OCI-LY7 (cell line): ENCODE measurements at regions not wholly inside any gene's neighbourhood (a gene's known extent, or its start where the extent isn't known, plus 50 kb on each side); places are given as distances from the start of the nearest gene placed in this dataset.
A peak's percentile ranks its signal among the peaks of the same experiment; 100 is the strongest.
"Not testable (repeated sequence)": the region's sequence is repeated elsewhere in the genome, so short reads cannot be mapped to it uniquely, and the experiment has no call there.

Source experiments
- EZH2phosphoT487 ChIP-seq: fragments of 200-600 bp; sonication (generic); IDR thresholded peaks from 2 replicates; pipeline ENCODE4 v1.6.1; 2018; ENCODE audit warnings: low read depth, borderline replicate concordance, mild to moderate bottlenecking, mixed run types, antibody characterized with exemption, low read length, moderate library complexity, mixed read lengths
- TF ChIP-seq, protein P1 (sequence below): fragments of 200-600 bp; sonication (generic); conservative IDR thresholded peaks from 2 replicates; pipeline ENCODE4 v1.5.1; 2014; ENCODE audit warnings: mild to moderate bottlenecking, antibody characterized with exemption, low read length, moderate library complexity, mixed read lengths

DNA sequence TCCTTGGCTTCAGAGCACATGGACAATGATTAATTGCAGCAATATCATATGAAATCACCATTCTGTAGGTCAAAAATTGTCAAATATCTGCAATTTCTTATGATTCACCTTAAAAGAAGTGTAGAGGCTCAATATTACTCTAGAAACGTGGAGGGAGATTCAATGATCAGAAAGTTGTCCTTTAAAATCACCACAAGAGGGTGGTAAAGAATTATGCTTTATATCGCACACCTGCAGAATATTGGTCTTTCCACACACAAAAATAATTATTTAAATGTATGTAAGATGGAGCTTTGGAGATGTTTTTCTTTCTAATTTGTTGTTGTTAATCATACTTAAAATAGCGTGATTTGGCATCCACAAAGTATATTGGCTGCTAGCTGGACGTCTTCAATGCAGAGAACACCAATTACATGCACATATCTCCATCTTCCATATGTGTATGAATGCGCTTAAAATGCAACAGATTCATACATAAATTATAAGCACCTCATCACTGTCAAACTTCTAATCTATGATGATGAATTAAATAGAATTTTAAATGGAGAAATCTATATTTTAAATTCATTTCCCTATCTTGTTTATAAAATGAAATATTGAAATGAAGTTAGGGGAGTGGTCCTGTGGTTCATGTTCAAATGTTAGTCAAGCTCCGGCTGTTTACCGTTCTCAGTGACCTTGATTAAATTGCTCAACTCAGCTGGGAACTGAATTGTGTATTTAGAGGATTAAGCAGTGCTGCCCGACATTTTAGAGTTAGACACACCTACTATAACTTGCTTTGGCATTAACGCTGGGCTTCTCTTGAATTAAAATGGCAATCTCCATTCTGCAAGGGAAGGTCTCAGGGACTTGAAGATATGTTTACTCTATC lies 153.5 kb upstream of the CHL1 start:
- TF ChIP-seq, protein P1, sequence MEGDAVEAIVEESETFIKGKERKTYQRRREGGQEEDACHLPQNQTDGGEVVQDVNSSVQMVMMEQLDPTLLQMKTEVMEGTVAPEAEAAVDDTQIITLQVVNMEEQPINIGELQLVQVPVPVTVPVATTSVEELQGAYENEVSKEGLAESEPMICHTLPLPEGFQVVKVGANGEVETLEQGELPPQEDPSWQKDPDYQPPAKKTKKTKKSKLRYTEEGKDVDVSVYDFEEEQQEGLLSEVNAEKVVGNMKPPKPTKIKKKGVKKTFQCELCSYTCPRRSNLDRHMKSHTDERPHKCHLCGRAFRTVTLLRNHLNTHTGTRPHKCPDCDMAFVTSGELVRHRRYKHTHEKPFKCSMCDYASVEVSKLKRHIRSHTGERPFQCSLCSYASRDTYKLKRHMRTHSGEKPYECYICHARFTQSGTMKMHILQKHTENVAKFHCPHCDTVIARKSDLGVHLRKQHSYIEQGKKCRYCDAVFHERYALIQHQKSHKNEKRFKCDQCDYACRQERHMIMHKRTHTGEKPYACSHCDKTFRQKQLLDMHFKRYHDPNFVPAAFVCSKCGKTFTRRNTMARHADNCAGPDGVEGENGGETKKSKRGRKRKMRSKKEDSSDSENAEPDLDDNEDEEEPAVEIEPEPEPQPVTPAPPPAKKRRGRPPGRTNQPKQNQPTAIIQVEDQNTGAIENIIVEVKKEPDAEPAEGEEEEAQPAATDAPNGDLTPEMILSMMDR = peak; percentile 69
- TF ChIP-seq EZH2phosphoT487 = not testable (repeated sequence)
